ENCODE measurements at regions not wholly inside any gene's neighbourhood (a gene's known extent, or its start where the extent isn't known, plus 50 kb on each side); places are given as distances from the start of the nearest gene placed in this dataset.

DNA sequence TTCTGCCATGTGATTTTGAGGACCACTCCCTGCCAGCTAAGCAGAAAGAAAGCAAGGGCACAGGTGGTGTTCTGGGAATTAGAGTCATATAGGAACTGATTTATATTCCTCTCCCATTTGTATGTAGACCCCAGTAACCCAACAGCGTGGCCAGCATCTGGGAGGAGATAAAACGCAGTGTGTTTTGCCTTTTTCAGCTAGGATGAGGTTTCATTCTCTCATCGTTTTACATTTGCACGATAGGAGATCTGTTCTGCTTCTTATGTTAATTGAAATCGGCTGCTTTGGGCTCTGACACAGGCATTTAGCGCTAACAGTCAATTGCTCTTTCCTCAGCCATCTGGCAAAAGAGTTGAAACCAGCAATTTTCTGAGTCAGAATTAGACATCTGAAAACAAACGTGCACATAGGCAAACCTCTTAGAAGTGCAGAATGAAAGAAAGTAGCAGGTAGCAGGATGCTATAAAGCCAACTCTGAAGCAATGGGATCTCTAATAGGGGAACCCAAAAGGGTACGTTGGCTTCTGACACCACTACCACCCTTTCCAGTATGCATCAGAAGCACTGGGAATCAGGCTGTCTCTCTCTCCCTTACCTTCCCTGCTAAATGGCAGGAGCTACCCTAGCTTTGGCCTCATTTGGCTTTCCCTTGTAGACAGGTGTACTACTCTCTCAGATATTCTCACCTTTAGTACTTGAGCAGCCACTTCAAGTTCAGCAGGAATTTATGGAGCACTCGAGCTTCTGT lies 219.1 kb downstream of the PHLDA1 start:
- no peak overlapping the region for H3K27ac ChIP-seq
- TF ChIP-seq, protein P1, sequence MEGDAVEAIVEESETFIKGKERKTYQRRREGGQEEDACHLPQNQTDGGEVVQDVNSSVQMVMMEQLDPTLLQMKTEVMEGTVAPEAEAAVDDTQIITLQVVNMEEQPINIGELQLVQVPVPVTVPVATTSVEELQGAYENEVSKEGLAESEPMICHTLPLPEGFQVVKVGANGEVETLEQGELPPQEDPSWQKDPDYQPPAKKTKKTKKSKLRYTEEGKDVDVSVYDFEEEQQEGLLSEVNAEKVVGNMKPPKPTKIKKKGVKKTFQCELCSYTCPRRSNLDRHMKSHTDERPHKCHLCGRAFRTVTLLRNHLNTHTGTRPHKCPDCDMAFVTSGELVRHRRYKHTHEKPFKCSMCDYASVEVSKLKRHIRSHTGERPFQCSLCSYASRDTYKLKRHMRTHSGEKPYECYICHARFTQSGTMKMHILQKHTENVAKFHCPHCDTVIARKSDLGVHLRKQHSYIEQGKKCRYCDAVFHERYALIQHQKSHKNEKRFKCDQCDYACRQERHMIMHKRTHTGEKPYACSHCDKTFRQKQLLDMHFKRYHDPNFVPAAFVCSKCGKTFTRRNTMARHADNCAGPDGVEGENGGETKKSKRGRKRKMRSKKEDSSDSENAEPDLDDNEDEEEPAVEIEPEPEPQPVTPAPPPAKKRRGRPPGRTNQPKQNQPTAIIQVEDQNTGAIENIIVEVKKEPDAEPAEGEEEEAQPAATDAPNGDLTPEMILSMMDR (conservative IDR thresholded peaks at IDR 0.05), result no peak

DNA sequence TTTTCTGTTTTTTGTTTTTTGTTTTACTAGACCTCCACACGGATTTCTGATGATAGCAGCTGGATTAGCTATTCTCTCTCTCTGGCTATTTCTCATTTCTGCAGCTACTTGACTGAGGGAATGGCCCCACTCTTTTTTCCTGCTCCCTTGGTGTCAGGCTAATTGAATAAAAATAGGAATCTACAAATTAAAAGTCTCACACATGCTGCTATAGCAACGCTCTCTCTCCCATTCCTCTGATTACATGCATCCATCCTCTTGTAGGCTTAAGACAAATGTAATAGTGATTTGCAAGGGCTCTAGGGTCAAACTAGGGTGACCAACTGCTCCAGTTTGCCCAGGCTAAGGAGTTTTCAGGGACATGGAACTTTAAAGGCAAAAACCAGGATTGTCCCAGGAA lies 221.8 kb downstream of the PHLDA1 start:
- H3K27ac ChIP-seq, result no peak overlapping the region
- TF ChIP-seq, protein P1 (conservative IDR thresholded peaks at IDR 0.05), result no peak

DNA sequence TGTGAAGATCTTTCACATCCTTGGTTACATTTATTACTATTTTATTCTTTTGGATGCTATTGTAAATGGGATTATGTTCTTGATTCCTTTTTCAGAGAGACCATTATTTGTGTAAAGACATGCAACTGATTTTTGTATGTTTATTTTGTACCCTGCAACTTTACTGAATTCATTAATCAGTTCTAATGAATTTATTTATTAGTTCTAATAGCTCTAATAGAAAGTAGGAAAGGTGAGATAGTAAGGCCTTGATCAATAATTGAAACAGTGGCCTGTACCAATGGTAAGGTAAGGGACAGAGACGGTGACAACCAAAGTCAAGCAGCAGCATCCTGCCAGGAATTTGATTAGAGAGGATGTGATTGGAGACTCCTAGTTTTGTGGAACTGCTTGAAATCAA lies 224.1 kb downstream of the PHLDA1 start:
- TF ChIP-seq, protein P1 (conservative IDR thresholded peaks at IDR 0.05), result no peak
- H3K27ac ChIP-seq, result no peak overlapping the region

DNA sequence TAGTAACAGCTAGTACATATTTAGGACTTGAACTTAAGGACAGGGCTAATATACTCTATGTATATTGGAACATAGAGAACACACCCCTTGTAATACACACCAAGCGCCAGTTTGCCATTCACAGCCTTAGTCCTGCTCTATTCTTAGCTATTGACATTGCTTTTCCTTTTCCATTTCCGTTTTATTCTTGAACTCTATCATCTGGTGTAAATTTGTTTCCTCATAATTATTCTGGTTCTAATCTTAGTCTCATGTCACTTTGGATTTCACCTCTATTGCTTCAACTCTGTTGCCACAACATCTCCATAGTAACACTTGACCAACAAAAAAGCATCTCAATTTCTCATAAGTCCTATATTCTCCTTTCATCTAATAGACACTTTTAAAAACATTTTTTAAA lies 225.7 kb downstream of the PHLDA1 start:
- TF ChIP-seq, protein P1 (conservative IDR thresholded peaks at IDR 0.05), result no peak
- no peak overlapping the region for H3K27ac ChIP-seq

DNA sequence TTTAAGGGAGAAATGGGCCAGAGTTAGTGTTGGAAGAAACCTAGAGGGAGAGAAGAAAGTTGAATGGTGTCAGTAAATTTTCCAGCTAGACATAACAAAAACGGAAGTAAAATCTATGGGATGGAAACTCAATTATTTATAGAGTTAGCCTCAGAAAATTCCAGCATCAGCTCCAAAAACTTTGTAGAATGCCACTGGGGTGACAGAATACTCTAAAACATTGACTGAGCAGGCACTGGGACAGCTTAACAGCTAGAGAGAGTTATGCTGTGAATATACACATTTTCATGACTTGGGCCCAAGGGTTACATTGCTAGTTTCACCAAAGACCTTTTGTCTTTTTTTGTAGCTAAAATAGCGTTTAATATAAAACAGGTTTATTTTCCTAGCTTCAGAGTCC lies 226.3 kb downstream of the PHLDA1 start:
- TF ChIP-seq, protein P1 (conservative IDR thresholded peaks at IDR 0.05), result no peak

DNA sequence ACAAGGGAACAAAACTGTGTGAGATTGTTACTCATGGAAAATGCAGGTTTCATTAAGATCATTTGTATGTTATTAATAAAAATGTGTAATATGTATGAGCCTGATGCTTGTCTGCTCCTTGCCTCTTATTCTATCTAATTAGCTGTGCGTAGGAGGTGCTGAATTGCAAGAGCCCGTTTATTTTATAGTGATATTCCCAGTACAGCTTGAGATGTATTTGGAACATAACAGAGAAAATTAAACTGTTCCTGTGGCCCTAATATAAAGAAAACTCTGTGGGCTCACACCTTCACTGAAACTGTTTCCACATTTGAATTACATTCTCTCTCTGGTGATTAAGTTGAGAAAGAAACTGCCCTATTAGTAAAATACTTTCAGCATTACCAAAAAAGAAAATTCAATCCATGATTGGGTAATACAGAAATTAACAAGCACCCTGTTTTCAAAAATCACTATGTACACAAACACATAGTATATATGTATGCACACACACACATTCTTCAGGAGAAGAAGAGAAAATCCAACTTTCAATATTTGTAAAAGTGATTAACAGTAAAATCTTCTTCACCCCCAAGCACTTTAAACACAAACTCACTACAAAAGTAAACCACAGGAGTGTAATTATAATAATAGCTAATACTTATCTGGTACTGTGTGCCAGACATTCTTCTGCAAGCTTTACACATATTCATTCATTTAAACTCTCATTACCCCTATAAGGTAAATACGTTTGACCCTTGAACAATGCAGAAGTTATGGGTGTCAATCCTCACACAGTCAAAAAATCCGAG lies 233.2 kb downstream of the PHLDA1 start:
- H3K27ac ChIP-seq, result no peak overlapping the region
- TF ChIP-seq, protein P1 (conservative IDR thresholded peaks at IDR 0.05), result no peak

More for the DNA sequence above, 226.3 kb downstream of the PHLDA1 start:
- H3K27ac ChIP-seq, result no peak overlapping the region

DNA sequence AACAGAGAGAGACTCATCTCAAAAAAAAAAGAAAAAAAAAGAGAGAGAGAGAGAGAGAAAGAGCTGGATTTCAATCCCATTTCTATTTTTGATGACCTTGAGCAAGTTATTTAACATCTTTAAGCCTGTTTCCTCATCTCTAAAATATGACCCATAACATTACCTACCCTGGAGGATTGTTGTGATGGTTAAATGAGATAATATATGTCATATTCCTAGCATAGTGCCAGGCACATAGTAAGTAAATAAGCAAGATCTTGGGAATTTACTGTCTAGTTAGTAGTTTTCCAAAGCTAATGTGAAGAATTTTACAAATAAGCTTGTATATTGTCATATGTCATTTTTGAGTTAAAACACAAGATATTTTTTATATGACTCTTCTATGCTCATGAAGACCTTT lies 236.5 kb downstream of the PHLDA1 start:
- H3K27ac ChIP-seq, result no peak overlapping the region
- TF ChIP-seq, protein P1 (conservative IDR thresholded peaks at IDR 0.05), result no peak
